B cell (primary cell): ENCODE measurements at regions not wholly inside any gene's neighbourhood (a gene's known extent, or its start where the extent isn't known, plus 50 kb on each side); places are given as distances from the start of the nearest gene placed in this dataset.

Experiments
- ATAC-seq: fragments of 200-7000 bp; cut with Tn5 transposase; one replicate; pipeline ENCODE4 v1.10.0; 2021; ENCODE audit warnings: low read depth, mild to moderate bottlenecking, moderate number of reproducible peaks, moderate library complexity
- CTCF ChIA-PET: fragments of 350-600 bp; sonication (Branson Sonifier 250); formaldehyde crosslinking; loops from one replicate; lab custom pipeline; 2021; ENCODE audit warnings: antibody characterized with exemption, inconsistent platforms; lab: Charles Lee
- POLR2A ChIA-PET: fragments of 350-600 bp; sonication (Branson Sonifier 250); formaldehyde crosslinking; loops from one replicate; lab custom pipeline; 2021; ENCODE audit warnings: antibody characterized with exemption; lab: Charles Lee
- DNase-seq: peaks from one replicate; pipeline ENCODE4 v3.0.0; 2013
- H2AFZ ChIP-seq: 2 replicates; pipeline ENCODE4 v1.6.1; 2012; ENCODE audit warnings: mild to moderate bottlenecking, low read depth, low read length; ENCODE audit not compliant: insufficient read depth, poor library complexity, severe bottlenecking
- H3K27ac ChIP-seq, 2 donors: 1 replicate in 1 of 2; 2 replicates in 1 of 2; pipeline ENCODE4 v1.5.1; 2012 to 2013; ENCODE audit warnings: low read length in 2 of 2, mild to moderate bottlenecking in 2 of 2, moderate library complexity in 1 of 2
- H3K27me3 ChIP-seq, 4 experiments: fragments of 200-600 bp in 1 of 4; sonication (generic) in 1 of 4; replicated peaks in 1 of 4; 1 replicate in 2 of 4; 2 replicates in 2 of 4; pipeline versions ENCODE4 v1.6.1 to v1.7.0; 2013 to 2016; ENCODE audit warnings: low read length in 3 of 4, mild to moderate bottlenecking in 2 of 4, mixed read lengths in 1 of 4, moderate library complexity in 1 of 4; ENCODE audit not compliant: insufficient read depth in 4 of 4, control insufficient read depth in 3 of 4; ENCODE audit errors: control extremely low read depth in 1 of 4
- H3K36me3 ChIP-seq, 2 experiments: replicated peaks in 1 of 2; 1 replicate in 1 of 2; 2 replicates in 1 of 2; pipeline versions ENCODE4 v1.6.1 to v1.7.1; 2013; ENCODE audit warnings: low read length in 1 of 2; ENCODE audit not compliant: insufficient read depth in 2 of 2, control insufficient read depth in 1 of 2; ENCODE audit errors: control extremely low read depth in 1 of 2, extremely low read depth in 1 of 2
- H3K4me1 ChIP-seq, 2 donors: fragments of 200-600 bp in 1 of 2; sonication (generic) in 1 of 2; 1 replicate in 1 of 2; 2 replicates in 1 of 2; pipeline versions ENCODE4 v1.5.1 to v1.6.1; 2013 to 2017; ENCODE audit warnings: low read length in 2 of 2; ENCODE audit not compliant: control insufficient read depth in 2 of 2, insufficient read depth in 2 of 2
- H3K4me2 ChIP-seq: replicated peaks from 2 replicates; pipeline ENCODE3; 2012; ENCODE audit warnings: mild to moderate bottlenecking, low read depth, low read length; ENCODE audit not compliant: poor library complexity, severe bottlenecking
- H3K4me3 ChIP-seq, 5 experiments: fragments of 200-600 bp in 1 of 5; sonication (generic) in 1 of 5; 1 replicate in 3 of 5; 2 replicates in 2 of 5; pipeline versions ENCODE4 v1.5.1 to v1.7.0; 2011 to 2016; ENCODE audit warnings: low read length in 4 of 5, mild to moderate bottlenecking in 4 of 5, low read depth in 2 of 5, control low read depth in 1 of 5, moderate library complexity in 1 of 5; ENCODE audit not compliant: insufficient read depth in 1 of 5; ENCODE audit errors: control extremely low read depth in 1 of 5, extremely low read depth in 1 of 5
- H3K79me2 ChIP-seq: fragments of 200-600 bp; sonication (generic); one replicate; pipeline ENCODE4 v1.6.0; 2016; ENCODE audit warnings: low read length; ENCODE audit not compliant: control insufficient read depth, insufficient read depth
- H3K9ac ChIP-seq: fragments of 200-600 bp; sonication (generic); 2 replicates; pipeline ENCODE4 v1.6.1; 2017; ENCODE audit warnings: mild to moderate bottlenecking, low read length, moderate library complexity
- H3K9me3 ChIP-seq, 3 donors: one replicate each; pipeline versions ENCODE4 v1.6.1 to v1.7.1; 2013; ENCODE audit warnings: low read length in 2 of 3; ENCODE audit not compliant: control insufficient read depth in 2 of 3, insufficient read depth in 1 of 3; ENCODE audit errors: control extremely low read depth in 1 of 3
- H4K20me1 ChIP-seq: 2 replicates; pipeline ENCODE4 v1.6.0; 2012; ENCODE audit warnings: mild to moderate bottlenecking, low read length; ENCODE audit not compliant: insufficient read depth, control insufficient read depth, poor library complexity, severe bottlenecking
- H3K27ac Mint-ChIP-seq: one replicate; pipeline ENCODE4 v1.8.0; 2021; ENCODE audit warnings: mixed read lengths
- H3K27me3 Mint-ChIP-seq: one replicate; pipeline ENCODE4 v1.8.0; 2021; ENCODE audit warnings: mixed read lengths
- H3K4me1 Mint-ChIP-seq: one replicate; pipeline ENCODE4 v1.8.0; 2021; ENCODE audit warnings: mixed read lengths
- H3K4me3 Mint-ChIP-seq: one replicate; pipeline ENCODE4 v1.8.0; 2021; ENCODE audit warnings: mixed read lengths
- H3K9me3 Mint-ChIP-seq: one replicate; pipeline ENCODE4 v1.8.0; 2022; ENCODE audit warnings: mixed read lengths; ENCODE audit not compliant: insufficient read depth
- CTCF ChIP-seq: fragments of 200-600 bp; IDR thresholded peaks from one replicate; pipeline ENCODE4 v1.8.0; 2022; ENCODE audit warnings: antibody characterized with exemption, mild to moderate bottlenecking
- EZH2 ChIP-seq: IDR thresholded peaks from 2 replicates; pipeline ENCODE4 v1.6.1; 2012; ENCODE audit warnings: borderline replicate concordance, low read depth, mild to moderate bottlenecking, moderate library complexity, low read length; ENCODE audit not compliant: insufficient read depth, poor library complexity, severe bottlenecking
- WGBS: methylation state at CpG from one replicate; pipeline ENCODE4 v1.1.5; 2013; ENCODE audit warnings: missing lambda C conversion rate; ENCODE audit not compliant: insufficient coverage; 5-methylcytosine and 5-hydroxymethylcytosine counted together
- intact Hi-C: fragments of 100-400 bp; cut with micrococcal nuclease; formaldehyde crosslinking; loops from one replicate; pipeline ENCODE4 v1.10.0; 2022

- H3K4me2 ChIP-seq, result no peak overlapping the region
- no peak for TF ChIP-seq EZH2
- no peak for TF ChIP-seq CTCF
- H3K4me1 ChIP-seq, result no peaks in the 10 kb centered on the region
- Mint-ChIP-seq H3K4me3 (no peak overlapping the region), H3K27ac (no peak overlapping the region), H3K27me3 (peaks cover 6% of the 10 kb centered on the region), H3K9me3 (no peaks in the 10 kb centered on the region), H3K4me1 (no peaks in the 10 kb centered on the region)
- ChIA-PET POLR2A (no interaction called here), CTCF (no interaction called here)
- no peak overlapping the region for H2AFZ ChIP-seq
- H3K9me3 ChIP-seq, result peaks cover 0 to 10% (median 0%) of the 10 kb centered on the region in 3 donors
- no peak for DNase-seq
- H3K27ac ChIP-seq, result no peak overlapping the region
- intact Hi-C loops, result no loop called here
- H3K4me3 ChIP-seq, result no peak overlapping the region
- H4K20me1 ChIP-seq, result no peaks in the 10 kb centered on the region
- H3K9ac ChIP-seq, result no peak overlapping the region
- no peaks in the 10 kb centered on the region for H3K36me3 ChIP-seq
- H3K27me3 ChIP-seq, result no peaks in the 10 kb centered on the region
- 81% methylated on average over 6 of the region's 6 CpGs for WGBS
- no peaks in the 10 kb centered on the region for H3K79me2 ChIP-seq
- ATAC-seq, result no peak
These were observed 114.0 kb downstream of the DRD1 start for GRCh38 chr5:175329976-175330375.

GRCh38 chr5:175328687-175329086 is 115.3 kb downstream of the DRD1 start:
- ChIA-PET CTCF (no interaction called here), POLR2A (no interaction called here)
- H3K79me2 ChIP-seq, result no peaks in the 10 kb centered on the region
- H3K27me3 Mint-ChIP-seq, result peaks cover 6% of the 10 kb centered on the region
- 33% methylated on average over 1 of the region's 3 CpGs for WGBS
- H2AFZ ChIP-seq, result no peak overlapping the region
- TF ChIP-seq EZH2 (no peak), CTCF (no peak)
- H3K27ac Mint-ChIP-seq, result no peak overlapping the region
- intact Hi-C loops, result no loop called here
- no peak overlapping the region for H3K4me2 ChIP-seq
- no peak overlapping the region for H3K9ac ChIP-seq
- H3K27me3 ChIP-seq, result no peaks in the 10 kb centered on the region
- peaks cover 0 to 10% (median 0%) of the 10 kb centered on the region in 3 donors for H3K9me3 ChIP-seq
- H3K4me1 ChIP-seq, result no peaks in the 10 kb centered on the region
- no peaks in the 10 kb centered on the region for H3K4me1 Mint-ChIP-seq
- DNase-seq, result no peak
- no peaks in the 10 kb centered on the region for H4K20me1 ChIP-seq
- no peak overlapping the region for H3K4me3 Mint-ChIP-seq
- no peak overlapping the region for H3K27ac ChIP-seq
- no peak for ATAC-seq
- no peaks in the 10 kb centered on the region for H3K9me3 Mint-ChIP-seq
- H3K36me3 ChIP-seq, result no peaks in the 10 kb centered on the region
- H3K4me3 ChIP-seq, result no peak overlapping the region
